GM12878 (cell line): ENCODE measurements at regions not wholly inside any gene's neighbourhood (a gene's known extent, or its start where the extent isn't known, plus 50 kb on each side); places are given as distances from the start of the nearest gene placed in this dataset.

Source experiments
- ATAC-seq: fragments of 200-7000 bp; cut with Tn5 transposase; 3 replicates; pipeline ENCODE4 v1.9.1; 2020; ENCODE audit warnings: mild to moderate bottlenecking, moderate library complexity
- BruUV-seq: library from RNA; stranded (reverse); fragments of 400-500 nt; replicated peaks from 2 replicates; lab custom pipeline; 2021; lab: Mats Ljungman, UMichigan
- CTCF ChIA-PET: fragments of 300-600 bp; sonication (Branson Sonifier 250); formaldehyde crosslinking; extraction: SDS; loops from one replicate; lab custom pipeline; 2021; ENCODE audit warnings: inconsistent platforms; lab: Yijun Ruan, JAX
- POLR2A ChIA-PET: fragments of 350-600 bp; formaldehyde crosslinking; extraction: SDS; loops from one replicate; lab custom pipeline; 2021; ENCODE audit warnings: inconsistent platforms; lab: Charles Lee
- RAD21 ChIA-PET: fragments of 300-600 bp; sonication (Branson Sonifier 250); formaldehyde crosslinking; loops from one replicate; lab custom pipeline; 2023; ENCODE audit warnings: antibody characterized with exemption; ENCODE audit not compliant: unreplicated experiment; lab: Charles Lee
- SMC1A ChIA-PET: fragments of 300-600 bp; sonication (Branson Sonifier 250); formaldehyde crosslinking; loops from one replicate; lab custom pipeline; 2023; ENCODE audit not compliant: unreplicated experiment, uncharacterized antibody; lab: Charles Lee
- DNase-seq: peaks from one replicate; pipeline ENCODE4 v3.0.0-alpha.2; 2011; ENCODE audit warnings: low read depth, low spot score
- FAIRE-seq: peaks from 3 replicates; lab custom pipeline; 2011; peaks lifted over from hg19 to GRCh38; lab: Jason Lieb, UNC
- H2AFZ ChIP-seq: 2 replicates; pipeline ENCODE4 v1.6.0; 2011; ENCODE audit warnings: low read depth, low read length, control low read depth; ENCODE audit not compliant: control insufficient read depth
- H3K27ac ChIP-seq: 2 replicates; pipeline ENCODE4 v1.5.1; 2011; ENCODE audit warnings: control low read depth; ENCODE audit not compliant: control insufficient read depth, insufficient read depth
- H3K27me3 ChIP-seq, 2 experiments: replicated peaks in 1 of 2; 2 replicates each; pipeline versions ENCODE4 v1.6.0 to v1.6.1; 2011; ENCODE audit warnings: low read length in 1 of 2; ENCODE audit not compliant: control insufficient read depth in 2 of 2, insufficient read depth in 2 of 2
- H3K36me3 ChIP-seq, 2 experiments: 2 replicates each; pipeline ENCODE4 v1.5.1; 2011; ENCODE audit warnings: low read length in 1 of 2; ENCODE audit not compliant: control insufficient read depth in 2 of 2, insufficient read depth in 2 of 2
- H3K4me1 ChIP-seq: 2 replicates; pipeline ENCODE4 v1.6.1; 2011; ENCODE audit warnings: mild to moderate bottlenecking, low read length, moderate library complexity, mixed read lengths; ENCODE audit not compliant: control insufficient read depth, insufficient read depth
- H3K4me2 ChIP-seq: 2 replicates; pipeline ENCODE4 v1.6.0; 2011; ENCODE audit warnings: control low read depth; ENCODE audit not compliant: control insufficient read depth, insufficient read depth
- H3K4me3 ChIP-seq: fragments of 200-600 bp; sonication (generic); 2 replicates; pipeline ENCODE4 v1.5.1; 2016
- H3K79me2 ChIP-seq: 2 replicates; pipeline ENCODE4 v1.6.0; 2011; ENCODE audit warnings: low read length; ENCODE audit not compliant: control insufficient read depth, insufficient read depth
- H3K9ac ChIP-seq: 2 replicates; pipeline ENCODE4 v1.8.0; 2011; ENCODE audit warnings: low read length, control low read depth, mixed read lengths; ENCODE audit not compliant: control insufficient read depth, insufficient read depth
- H3K9me3 ChIP-seq: replicated peaks from 3 replicates; pipeline ENCODE4 v1.5.1; 2011; ENCODE audit warnings: mild to moderate bottlenecking, low read length; ENCODE audit not compliant: control insufficient read depth, insufficient read depth
- H4K20me1 ChIP-seq: 2 replicates; pipeline ENCODE4 v1.6.0; 2011; ENCODE audit not compliant: control insufficient read depth, insufficient read depth
- BHLHE40 ChIP-seq, 2 experiments: fragments of 450-650 bp in 1 of 2; IDR thresholded peaks; 2 replicates each; pipeline ENCODE4 v1.6.1; 2011 to 2017; ENCODE audit warnings: low read depth in 2 of 2, borderline replicate concordance in 1 of 2, improper control_type of control experiment in 1 of 2, low read length in 1 of 2, mild to moderate bottlenecking in 1 of 2
- DPF2 ChIP-seq: fragments of 450-650 bp; IDR thresholded peaks from 2 replicates; pipeline ENCODE4 v1.6.1; 2017; ENCODE audit warnings: mild to moderate bottlenecking
- EP300 ChIP-seq, 2 experiments: fragments of 150-350 bp in 1 of 2; IDR thresholded peaks; 2 replicates each; pipeline ENCODE4 v1.6.1; 2011 to 2012; ENCODE audit warnings: low read depth in 2 of 2, low read length in 2 of 2, borderline replicate concordance in 1 of 2, improper control_type of control experiment in 1 of 2, inconsistent platforms in 1 of 2; ENCODE audit not compliant: control insufficient read depth in 1 of 2
- ESRRA ChIP-seq: IDR thresholded peaks from 2 replicates; pipeline ENCODE4 v1.6.1; 2012; ENCODE audit warnings: mild to moderate bottlenecking, low read length, improper control_type of control experiment
- EZH2 ChIP-seq: IDR thresholded peaks from 2 replicates; pipeline ENCODE4 v1.6.1; 2012; ENCODE audit warnings: low read depth, mild to moderate bottlenecking, control low read depth, inconsistent platforms, low read length, borderline replicate concordance; ENCODE audit not compliant: control insufficient read depth
- NFXL1 ChIP-seq: fragments of 450-650 bp; IDR thresholded peaks from 2 replicates; pipeline ENCODE4 v1.6.1; 2017; ENCODE audit warnings: antibody characterized with exemption, mild to moderate bottlenecking, borderline replicate concordance
- NFYA ChIP-seq: IDR thresholded peaks from 2 replicates; pipeline ENCODE4 v1.6.1; 2011; ENCODE audit warnings: low read depth, mild to moderate bottlenecking, low read length, improper control_type of control experiment, borderline replicate concordance
- POLR2AphosphoS5 ChIP-seq: IDR thresholded peaks from 2 replicates; pipeline ENCODE4 v1.6.1; 2011; ENCODE audit warnings: mild to moderate bottlenecking, low read length, inconsistent platforms
- RAD21 ChIP-seq: IDR thresholded peaks from 2 replicates; pipeline ENCODE4 v1.6.1; 2011; ENCODE audit warnings: mild to moderate bottlenecking, low read depth, low read length, moderate library complexity; ENCODE audit not compliant: insufficient read depth
- RB1 ChIP-seq: fragments of 450-650 bp; formaldehyde crosslinking; IDR thresholded peaks from 2 replicates; pipeline ENCODE4 v1.6.1; 2017; ENCODE audit warnings: mild to moderate bottlenecking, borderline replicate concordance
- RCOR1 ChIP-seq: conservative IDR thresholded peaks from 2 replicates; pipeline ENCODE4 v1.6.1; 2012; ENCODE audit warnings: low read depth, low read length, improper control_type of control experiment
- RUNX3 ChIP-seq: IDR thresholded peaks from 2 replicates; pipeline ENCODE4 v1.6.1; 2012; ENCODE audit warnings: low read length, inconsistent platforms
- SREBF2 ChIP-seq: IDR thresholded peaks from 2 replicates; pipeline ENCODE4 v1.6.1; 2012; ENCODE audit warnings: mild to moderate bottlenecking, low read length
- WRNIP1 ChIP-seq: IDR thresholded peaks from 2 replicates; pipeline ENCODE4 v1.6.1; 2011; ENCODE audit warnings: low read depth, low read length, improper control_type of control experiment, borderline replicate concordance
- ZNF384 ChIP-seq: IDR thresholded peaks from 2 replicates; pipeline ENCODE4 v1.6.1; 2012; ENCODE audit warnings: low read depth, mild to moderate bottlenecking, low read length, improper control_type of control experiment, borderline replicate concordance
- ZNF622 ChIP-seq: fragments of 450-650 bp; IDR thresholded peaks from 2 replicates; pipeline ENCODE4 v1.6.1; 2017; ENCODE audit warnings: mild to moderate bottlenecking, inconsistent platforms
- WGBS: methylation state at CpG from one replicate; pipeline ENCODE4 v1.1.6; 2016; ENCODE audit warnings: low lambda C conversion rate; ENCODE audit not compliant: insufficient replicate concordance, insufficient coverage; ENCODE audit errors: missing lambda C conversion rate; 5-methylcytosine and 5-hydroxymethylcytosine counted together
- in situ Hi-C: fragments of 300-500 bp; cut with MboI; formaldehyde crosslinking; loops from 9 replicates; pipeline ENCODE4 v1.14.3; 2018; ENCODE audit warnings: mixed read lengths
- intact Hi-C: fragments of 100-400 bp; cut with micrococcal nuclease; formaldehyde crosslinking; loops from one replicate; pipeline ENCODE4 v1.14.2; 2022; ENCODE audit not compliant: unreplicated experiment
- TF ChIP-seq, protein P1 (sequence below): fragments of 450-650 bp; IDR thresholded peaks from 2 replicates; pipeline ENCODE4 v1.6.1; 2018; ENCODE audit warnings: mild to moderate bottlenecking, low read depth, moderate library complexity; ENCODE audit not compliant: partially characterized antibody

DNA sequence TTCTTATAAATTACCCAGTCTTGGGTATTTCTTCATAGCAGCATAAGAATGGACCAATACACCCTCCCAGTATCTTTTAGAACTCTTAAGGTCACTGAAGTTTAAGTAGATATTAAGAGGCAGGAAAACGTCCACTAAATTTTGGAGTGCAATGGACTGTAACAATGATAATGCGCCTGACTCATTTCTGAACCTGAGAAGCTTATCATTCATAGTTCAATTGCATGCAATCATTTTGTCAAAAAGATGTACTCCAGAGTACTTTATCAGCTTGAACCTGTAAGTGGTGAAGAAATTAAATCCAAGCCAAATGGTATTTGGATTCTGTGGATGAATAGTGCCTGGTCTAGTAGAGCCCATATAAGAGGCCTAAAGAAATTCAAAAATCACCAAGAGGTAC is 196.5 kb upstream of the CDH9 start:
- no peak overlapping the region for H3K27ac ChIP-seq
- ChIA-PET POLR2A (no interaction called here), SMC1A (no interaction called here), CTCF (no interaction called here), RAD21 (no interaction called here)
- H3K4me3 ChIP-seq = no peak overlapping the region
- WGBS = 5% methylated on average over 2 of the region's 2 CpGs
- no peaks in the 10 kb centered on the region for H3K4me1 ChIP-seq
- no peak overlapping the region for H3K9ac ChIP-seq
- H3K4me2 ChIP-seq = no peak overlapping the region
- TF ChIP-seq RB1 = no peak
- no peak for TF ChIP-seq SREBF2
- no peak for TF ChIP-seq WRNIP1
- TF ChIP-seq EP300 (IDR thresholded peaks at IDR 0.05; ENCODE audit: borderline replicate concordance in 1 of 2, control insufficient read depth in 1 of 2, low read depth in 2 of 2, low read length in 2 of 2) = no peak
- TF ChIP-seq, protein P1, sequence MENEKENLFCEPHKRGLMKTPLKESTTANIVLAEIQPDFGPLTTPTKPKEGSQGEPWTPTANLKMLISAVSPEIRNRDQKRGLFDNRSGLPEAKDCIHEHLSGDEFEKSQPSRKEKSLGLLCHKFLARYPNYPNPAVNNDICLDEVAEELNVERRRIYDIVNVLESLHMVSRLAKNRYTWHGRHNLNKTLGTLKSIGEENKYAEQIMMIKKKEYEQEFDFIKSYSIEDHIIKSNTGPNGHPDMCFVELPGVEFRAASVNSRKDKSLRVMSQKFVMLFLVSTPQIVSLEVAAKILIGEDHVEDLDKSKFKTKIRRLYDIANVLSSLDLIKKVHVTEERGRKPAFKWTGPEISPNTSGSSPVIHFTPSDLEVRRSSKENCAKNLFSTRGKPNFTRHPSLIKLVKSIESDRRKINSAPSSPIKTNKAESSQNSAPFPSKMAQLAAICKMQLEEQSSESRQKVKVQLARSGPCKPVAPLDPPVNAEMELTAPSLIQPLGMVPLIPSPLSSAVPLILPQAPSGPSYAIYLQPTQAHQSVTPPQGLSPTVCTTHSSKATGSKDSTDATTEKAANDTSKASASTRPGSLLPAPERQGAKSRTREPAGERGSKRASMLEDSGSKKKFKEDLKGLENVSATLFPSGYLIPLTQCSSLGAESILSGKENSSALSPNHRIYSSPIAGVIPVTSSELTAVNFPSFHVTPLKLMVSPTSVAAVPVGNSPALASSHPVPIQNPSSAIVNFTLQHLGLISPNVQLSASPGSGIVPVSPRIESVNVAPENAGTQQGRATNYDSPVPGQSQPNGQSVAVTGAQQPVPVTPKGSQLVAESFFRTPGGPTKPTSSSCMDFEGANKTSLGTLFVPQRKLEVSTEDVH = no peak
- TF ChIP-seq DPF2 = no peak
- TF ChIP-seq NFYA = no peak
- TF ChIP-seq BHLHE40 (IDR thresholded peaks at IDR 0.05; ENCODE audit: borderline replicate concordance in 1 of 2, low read depth in 2 of 2, low read length in 1 of 2) = no peak
- TF ChIP-seq RAD21 = no peak
- no peak for TF ChIP-seq ESRRA
- no peak for TF ChIP-seq RUNX3
- TF ChIP-seq POLR2AphosphoS5 = no peak
- no peak for TF ChIP-seq NFXL1
- no peak for TF ChIP-seq RCOR1
- TF ChIP-seq ZNF622 = no peak
- TF ChIP-seq ZNF384 = no peak
- TF ChIP-seq EZH2 = no peak
- no peaks in the 10 kb centered on the region for H3K27me3 ChIP-seq
- no peaks in the 10 kb centered on the region for H4K20me1 ChIP-seq
- ATAC-seq = no peak
- no peak overlapping the region for H2AFZ ChIP-seq
- DNase-seq = no peak
- H3K79me2 ChIP-seq = no peaks in the 10 kb centered on the region
- BruUV-seq = no TSS peak
- in situ Hi-C loops = no loop called here
- FAIRE-seq = no peak
- intact Hi-C loops = no loop called here
- no peaks in the 10 kb centered on the region for H3K36me3 ChIP-seq
- no peaks in the 10 kb centered on the region for H3K9me3 ChIP-seq
